Panc1 (cell line): ENCODE measurements at regions not wholly inside any gene's neighbourhood (a gene's known extent, or its start where the extent isn't known, plus 50 kb on each side); places are given as distances from the start of the nearest gene placed in this dataset.

Experiments used
- CTCF ChIP-seq: fragments of 450-650 bp; IDR thresholded peaks from 2 replicates; pipeline ENCODE4 v1.5.1; 2017; ENCODE audit warnings: mild to moderate bottlenecking
- POLR2AphosphoS5 ChIP-seq: IDR thresholded peaks from 2 replicates; pipeline ENCODE4 v1.6.1; 2012; ENCODE audit warnings: mild to moderate bottlenecking, low read depth, low read length, moderate library complexity
- TF ChIP-seq, protein P1 (sequence below), 2 experiments: IDR thresholded peaks; 2 replicates each; pipeline ENCODE4 v1.6.1; 2011 to 2012; ENCODE audit warnings: low read depth in 2 of 2, control low read depth in 1 of 2, low read length in 1 of 2, mild to moderate bottlenecking in 1 of 2, moderate library complexity in 1 of 2; ENCODE audit not compliant: insufficient read depth in 1 of 2

DNA sequence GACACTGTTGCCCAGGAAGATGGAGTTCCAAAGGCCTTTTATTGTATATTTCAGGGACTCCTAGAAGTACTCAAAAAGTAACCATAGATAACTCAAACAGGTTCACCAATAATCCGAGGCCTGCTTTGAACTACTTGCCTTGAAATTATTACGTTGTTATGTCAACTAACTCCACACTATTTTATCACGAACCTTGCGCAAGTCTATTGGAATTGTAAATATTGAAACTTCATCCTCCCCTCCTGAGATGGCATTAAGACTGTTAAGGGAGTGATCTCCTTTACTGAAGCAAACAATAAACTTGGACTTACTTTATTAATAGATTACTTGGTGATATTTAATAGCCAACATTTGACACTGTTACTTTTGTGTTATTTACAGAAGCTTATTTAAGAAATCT, 199.6 kb upstream of the GADL1 start:
- TF ChIP-seq POLR2AphosphoS5 (no peak), CTCF (no peak)
- TF ChIP-seq, protein P1, sequence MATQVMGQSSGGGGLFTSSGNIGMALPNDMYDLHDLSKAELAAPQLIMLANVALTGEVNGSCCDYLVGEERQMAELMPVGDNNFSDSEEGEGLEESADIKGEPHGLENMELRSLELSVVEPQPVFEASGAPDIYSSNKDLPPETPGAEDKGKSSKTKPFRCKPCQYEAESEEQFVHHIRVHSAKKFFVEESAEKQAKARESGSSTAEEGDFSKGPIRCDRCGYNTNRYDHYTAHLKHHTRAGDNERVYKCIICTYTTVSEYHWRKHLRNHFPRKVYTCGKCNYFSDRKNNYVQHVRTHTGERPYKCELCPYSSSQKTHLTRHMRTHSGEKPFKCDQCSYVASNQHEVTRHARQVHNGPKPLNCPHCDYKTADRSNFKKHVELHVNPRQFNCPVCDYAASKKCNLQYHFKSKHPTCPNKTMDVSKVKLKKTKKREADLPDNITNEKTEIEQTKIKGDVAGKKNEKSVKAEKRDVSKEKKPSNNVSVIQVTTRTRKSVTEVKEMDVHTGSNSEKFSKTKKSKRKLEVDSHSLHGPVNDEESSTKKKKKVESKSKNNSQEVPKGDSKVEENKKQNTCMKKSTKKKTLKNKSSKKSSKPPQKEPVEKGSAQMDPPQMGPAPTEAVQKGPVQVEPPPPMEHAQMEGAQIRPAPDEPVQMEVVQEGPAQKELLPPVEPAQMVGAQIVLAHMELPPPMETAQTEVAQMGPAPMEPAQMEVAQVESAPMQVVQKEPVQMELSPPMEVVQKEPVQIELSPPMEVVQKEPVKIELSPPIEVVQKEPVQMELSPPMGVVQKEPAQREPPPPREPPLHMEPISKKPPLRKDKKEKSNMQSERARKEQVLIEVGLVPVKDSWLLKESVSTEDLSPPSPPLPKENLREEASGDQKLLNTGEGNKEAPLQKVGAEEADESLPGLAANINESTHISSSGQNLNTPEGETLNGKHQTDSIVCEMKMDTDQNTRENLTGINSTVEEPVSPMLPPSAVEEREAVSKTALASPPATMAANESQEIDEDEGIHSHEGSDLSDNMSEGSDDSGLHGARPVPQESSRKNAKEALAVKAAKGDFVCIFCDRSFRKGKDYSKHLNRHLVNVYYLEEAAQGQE (IDR thresholded peaks at IDR 0.05; ENCODE audit: insufficient read depth in 1 of 2, low read depth in 2 of 2, low read length in 1 of 2) = no peak
